Kidney glomerular epithelial cell (primary cell): ENCODE measurements at regions not wholly inside any gene's neighbourhood (a gene's known extent, or its start where the extent isn't known, plus 50 kb on each side); places are given as distances from the start of the nearest gene placed in this dataset.

Experiments used
- DNase-seq: peaks from one replicate; lab custom pipeline; 2025; lab: John Stamatoyannopoulos, UW

GRCh38 chr10:43816351-43817321 lies 168.0 kb upstream of the ZNF32 start:
- no peak for DNase-seq

GRCh38 chr10:43815181-43815885 lies 166.7 kb upstream of the ZNF32 start:
- no peak for DNase-seq

- no peak for DNase-seq
These were observed 166.0 kb upstream of the ZNF32 start for GRCh38 chr10:43814663-43815062.

GRCh38 chr10:43811871-43812270 lies 163.2 kb upstream of the ZNF32 start:
- no peak for DNase-seq

GRCh38 chr10:43809211-43809930 lies 160.7 kb upstream of the ZNF32 start:
- peak; percentile 92 for DNase-seq

- DNase-seq: no peak
These were observed 159.5 kb upstream of the ZNF32 start for GRCh38 chr10:43808136-43808535.

- no peak for DNase-seq
These were observed 158.4 kb upstream of the ZNF32 start for GRCh38 chr10:43806831-43807640.

- DNase-seq: no peak
These were observed 155.1 kb upstream of the ZNF32 start for GRCh38 chr10:43803791-43804190.

- no peak for DNase-seq
These were observed 154.5 kb upstream of the ZNF32 start for GRCh38 chr10:43802988-43803696.

- DNase-seq: no peak
These were observed 152.9 kb upstream of the ZNF32 start for GRCh38 chr10:43801626-43802025.

- no peak for DNase-seq
These were observed 152.5 kb upstream of the ZNF32 start for GRCh38 chr10:43801140-43801539.

GRCh38 chr10:43796781-43797180 lies 148.1 kb upstream of the ZNF32 start:
- no peak for DNase-seq

- no peak for DNase-seq
These were observed 147.0 kb upstream of the ZNF32 start for GRCh38 chr10:43795639-43796038.

GRCh38 chr10:43795093-43795492 lies 146.4 kb upstream of the ZNF32 start:
- no peak for DNase-seq

- no peak for DNase-seq
These were observed 145.6 kb upstream of the ZNF32 start for GRCh38 chr10:43794181-43794815.

GRCh38 chr10:43793704-43794103 lies 145.0 kb upstream of the ZNF32 start:
- DNase-seq: no peak

- no peak for DNase-seq
These were observed 141.5 kb upstream of the ZNF32 start for GRCh38 chr10:43790147-43790546.

GRCh38 chr10:43785252-43785651 lies 136.6 kb upstream of the ZNF32 start:
- DNase-seq: no peak

GRCh38 chr10:43782814-43783213 lies 134.1 kb upstream of the ZNF32 start:
- DNase-seq: no peak
